Peyer's patch (tissue), 4 donors: ENCODE measurements at regions not wholly inside any gene's neighbourhood (a gene's known extent, or its start where the extent isn't known, plus 50 kb on each side); places are given as distances from the start of the nearest gene placed in this dataset.

Experiments
- DNase-seq, 3 donors: peaks; one replicate each; pipeline ENCODE4 v3.0.0-alpha.2; 2017 to 2019
- H3K27ac ChIP-seq, 4 donors: fragments of 200-600 bp; sonication (generic); one replicate each; pipeline ENCODE4 v1.5.1; 2016 to 2019
- H3K27me3 ChIP-seq, 2 donors: fragments of 200-600 bp; sonication (generic); one replicate each; pipeline ENCODE4 v1.5.1; 2019
- H3K36me3 ChIP-seq, 3 donors: fragments of 200-600 bp; sonication (generic); one replicate each; pipeline ENCODE4 v1.5.1; 2016 to 2019
- H3K4me1 ChIP-seq, 4 donors: fragments of 200-600 bp; sonication (generic); one replicate each; pipeline ENCODE4 v1.5.1; 2016 to 2019
- H3K4me3 ChIP-seq, 4 donors: fragments of 200-600 bp; sonication (generic); 1 replicate in 3 of 4; 2 replicates in 1 of 4; pipeline ENCODE4 v1.5.1; 2016 to 2019; ENCODE audit warnings: mild to moderate bottlenecking in 1 of 4
- H3K9me3 ChIP-seq, 4 donors: fragments of 200-600 bp; sonication (generic); one replicate each; pipeline ENCODE4 v1.5.1; 2016 to 2019; ENCODE audit warnings: mild to moderate bottlenecking in 1 of 4
- POLR2A ChIP-seq, 2 donors: fragments of 450-650 bp; IDR thresholded peaks; one replicate each; pipeline ENCODE4 v1.5.1; 2017; ENCODE audit warnings: antibody characterized with exemption in 2 of 2, mild to moderate bottlenecking in 2 of 2, moderate library complexity in 2 of 2
- TF ChIP-seq, protein P1 (sequence below), 6 experiments: fragments of 450-650 bp in 4 of 6; fragments of 200-600 bp in 2 of 6; sonication (generic) in 1 of 6; IDR thresholded peaks; one replicate each; pipeline ENCODE4 v1.5.1; 2017 to 2019; ENCODE audit warnings: antibody characterized with exemption in 6 of 6, mild to moderate bottlenecking in 3 of 6, moderate library complexity in 1 of 6

DNA sequence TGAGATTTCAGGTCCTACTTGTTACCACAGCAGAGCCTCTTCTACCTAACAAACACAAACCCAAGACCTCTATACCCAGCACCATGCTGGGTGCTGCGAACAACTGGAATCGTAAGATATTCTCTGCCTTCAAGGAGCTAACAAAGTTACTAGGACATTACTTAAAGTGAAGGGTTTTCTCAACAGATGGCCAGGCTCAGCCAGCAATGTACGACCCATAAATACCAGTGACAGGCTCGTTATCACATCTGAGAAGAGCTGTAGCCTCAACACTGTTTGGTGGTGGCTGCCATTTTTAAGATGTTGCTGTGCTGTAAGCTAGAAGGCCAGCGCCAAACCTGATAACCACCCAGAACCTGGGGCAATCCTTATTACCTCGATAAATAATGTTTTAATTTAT is 406.5 kb downstream of the KIF16B start:
- Histone ChIP-seq H3K9me3 (no peaks in the 10 kb centered on the region), H3K27me3 (no peaks in the 10 kb centered on the region), H3K36me3 (no peaks in the 10 kb centered on the region), H3K27ac (no peak overlapping the region), H3K4me3 (no peak overlapping the region), H3K4me1 (no peaks in the 10 kb centered on the region)
- TF ChIP-seq, protein P1, sequence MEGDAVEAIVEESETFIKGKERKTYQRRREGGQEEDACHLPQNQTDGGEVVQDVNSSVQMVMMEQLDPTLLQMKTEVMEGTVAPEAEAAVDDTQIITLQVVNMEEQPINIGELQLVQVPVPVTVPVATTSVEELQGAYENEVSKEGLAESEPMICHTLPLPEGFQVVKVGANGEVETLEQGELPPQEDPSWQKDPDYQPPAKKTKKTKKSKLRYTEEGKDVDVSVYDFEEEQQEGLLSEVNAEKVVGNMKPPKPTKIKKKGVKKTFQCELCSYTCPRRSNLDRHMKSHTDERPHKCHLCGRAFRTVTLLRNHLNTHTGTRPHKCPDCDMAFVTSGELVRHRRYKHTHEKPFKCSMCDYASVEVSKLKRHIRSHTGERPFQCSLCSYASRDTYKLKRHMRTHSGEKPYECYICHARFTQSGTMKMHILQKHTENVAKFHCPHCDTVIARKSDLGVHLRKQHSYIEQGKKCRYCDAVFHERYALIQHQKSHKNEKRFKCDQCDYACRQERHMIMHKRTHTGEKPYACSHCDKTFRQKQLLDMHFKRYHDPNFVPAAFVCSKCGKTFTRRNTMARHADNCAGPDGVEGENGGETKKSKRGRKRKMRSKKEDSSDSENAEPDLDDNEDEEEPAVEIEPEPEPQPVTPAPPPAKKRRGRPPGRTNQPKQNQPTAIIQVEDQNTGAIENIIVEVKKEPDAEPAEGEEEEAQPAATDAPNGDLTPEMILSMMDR (IDR thresholded peaks at IDR 0.05): no peak
- no peak for TF ChIP-seq POLR2A (IDR thresholded peaks at IDR 0.05)
- no peak for DNase-seq

DNA sequence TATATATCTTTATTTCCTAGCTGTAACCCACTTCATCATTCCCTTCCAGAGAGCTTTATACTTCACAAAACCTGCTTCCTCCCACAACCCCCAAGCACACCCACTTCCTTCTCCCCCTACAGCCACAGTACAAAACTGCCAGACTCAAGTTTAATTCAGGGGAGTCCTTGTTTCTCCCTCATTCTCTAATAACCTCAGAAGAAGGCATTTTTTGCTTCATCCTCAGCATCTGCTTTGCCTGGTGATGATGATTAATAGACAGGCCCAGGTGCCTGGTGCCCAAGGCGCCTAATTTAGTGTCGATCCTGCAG is 414.3 kb downstream of the KIF16B start:
- no peaks in the 10 kb centered on the region for H3K9me3 ChIP-seq
- no peak for DNase-seq
- H3K4me3 ChIP-seq: no peak overlapping the region
- H3K27ac ChIP-seq: peak overlapping the region in 1 of 4 donors; percentile 64
- no peaks in the 10 kb centered on the region for H3K27me3 ChIP-seq
- no peaks in the 10 kb centered on the region for H3K4me1 ChIP-seq
- no peaks in the 10 kb centered on the region for H3K36me3 ChIP-seq
- no peak for TF ChIP-seq POLR2A (IDR thresholded peaks at IDR 0.05)
- TF ChIP-seq, protein P1 (IDR thresholded peaks at IDR 0.05): no peak

DNA sequence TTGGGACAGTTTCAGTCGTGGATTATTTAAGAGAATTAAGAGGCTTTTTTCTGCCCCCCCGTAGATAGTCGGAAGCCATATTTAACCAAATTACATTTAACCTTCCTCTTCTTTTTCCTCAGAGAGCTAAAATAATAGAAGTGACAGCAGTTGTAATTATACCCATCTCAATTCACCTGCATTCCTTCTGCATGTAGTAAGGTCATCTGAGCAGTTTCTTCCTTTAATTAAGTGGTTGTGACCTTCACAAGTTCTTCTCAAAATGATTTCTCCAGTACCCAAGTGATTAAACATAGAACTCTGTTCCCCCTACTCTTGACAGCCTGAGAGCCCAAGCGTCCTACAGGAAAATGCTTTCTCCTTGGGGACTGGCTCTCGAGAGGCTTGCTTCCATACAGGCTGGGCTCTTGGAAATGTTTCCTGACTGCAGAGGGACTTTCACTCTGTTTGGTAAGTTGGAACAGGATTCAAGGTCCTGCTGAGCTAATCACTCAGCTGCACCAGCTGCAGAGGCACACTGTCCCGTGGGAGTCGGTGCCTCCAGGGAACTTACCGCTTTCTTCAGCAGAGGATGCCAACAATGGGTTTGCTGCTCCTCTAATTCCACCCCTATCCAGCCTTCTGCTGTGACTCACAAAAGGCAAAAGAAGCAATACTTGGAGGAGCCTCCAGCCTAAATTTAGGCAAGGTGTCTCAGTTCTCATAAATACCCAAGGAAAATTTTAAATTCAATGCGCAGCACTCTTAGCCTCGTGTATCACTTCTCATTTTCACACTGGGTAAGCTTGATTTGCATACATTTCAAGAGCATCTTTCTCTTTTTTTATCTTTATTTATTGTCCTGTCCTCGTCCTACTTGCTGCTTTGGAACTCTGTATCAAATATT is 414.9 kb downstream of the KIF16B start:
- no peak for DNase-seq
- H3K36me3 ChIP-seq: no peaks in the 10 kb centered on the region
- H3K4me1 ChIP-seq: no peaks in the 10 kb centered on the region
- H3K9me3 ChIP-seq: no peaks in the 10 kb centered on the region
- no peak overlapping the region for H3K4me3 ChIP-seq
- H3K27ac ChIP-seq: peak overlapping the region in 1 of 4 donors; percentile 64
- no peaks in the 10 kb centered on the region for H3K27me3 ChIP-seq
- TF ChIP-seq POLR2A (IDR thresholded peaks at IDR 0.05): no peak
- TF ChIP-seq, protein P1 (IDR thresholded peaks at IDR 0.05): no peak

DNA sequence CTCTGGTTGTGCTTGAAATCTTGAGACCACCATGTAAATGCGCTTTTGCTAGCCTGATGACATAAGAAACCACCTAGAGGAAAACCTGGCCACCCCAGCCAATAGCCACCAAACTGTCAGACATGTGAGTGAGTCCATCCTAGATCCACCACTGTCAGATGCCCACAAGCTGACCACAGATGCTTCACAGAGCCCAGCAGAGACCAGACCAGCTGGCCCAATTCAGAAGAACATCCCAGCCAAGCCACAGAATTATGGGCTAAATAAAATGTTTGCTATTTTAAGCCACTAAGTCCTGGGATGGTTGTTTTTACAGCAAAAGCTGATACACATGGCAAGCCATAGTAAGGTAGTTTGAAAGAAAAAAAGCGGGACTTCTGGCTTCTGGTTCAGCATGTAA is 425.3 kb downstream of the KIF16B start:
- H3K27me3 ChIP-seq: no peaks in the 10 kb centered on the region
- H3K36me3 ChIP-seq: no peaks in the 10 kb centered on the region
- TF ChIP-seq, protein P1 (IDR thresholded peaks at IDR 0.05): no peak
- no peak for TF ChIP-seq POLR2A (IDR thresholded peaks at IDR 0.05)
- H3K9me3 ChIP-seq: no peaks in the 10 kb centered on the region
- no peak overlapping the region for H3K4me3 ChIP-seq
- H3K27ac ChIP-seq: no peak overlapping the region
- no peaks in the 10 kb centered on the region for H3K4me1 ChIP-seq
- no peak for DNase-seq

DNA sequence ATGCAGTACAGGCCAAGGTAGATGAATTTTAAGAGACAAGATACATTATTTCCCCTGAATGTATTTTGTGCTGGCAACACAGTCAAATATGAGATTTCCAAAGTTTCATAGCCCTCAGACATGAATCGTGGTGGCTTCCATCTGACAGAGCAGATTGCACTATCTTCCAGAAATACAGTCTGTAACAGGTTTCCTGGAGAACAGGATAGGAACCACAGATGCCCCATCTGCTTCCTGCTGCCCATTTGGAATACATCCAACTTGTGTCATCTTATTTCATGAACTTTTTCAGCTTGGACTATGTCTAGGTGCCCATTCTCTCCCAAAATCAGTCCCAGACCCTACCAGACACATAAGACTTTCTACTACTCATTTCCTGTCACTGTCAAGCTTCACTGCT is 426.0 kb downstream of the KIF16B start:
- no peak for TF ChIP-seq POLR2A (IDR thresholded peaks at IDR 0.05)
- TF ChIP-seq, protein P1 (IDR thresholded peaks at IDR 0.05): no peak
- H3K27ac ChIP-seq: no peak overlapping the region
- H3K4me3 ChIP-seq: no peak overlapping the region
- no peaks in the 10 kb centered on the region for H3K27me3 ChIP-seq
- no peaks in the 10 kb centered on the region for H3K4me1 ChIP-seq
- H3K36me3 ChIP-seq: no peaks in the 10 kb centered on the region
- no peaks in the 10 kb centered on the region for H3K9me3 ChIP-seq
- no peak for DNase-seq
